ENCODE measurements at regions not wholly inside any gene's neighbourhood (a gene's known extent, or its start where the extent isn't known, plus 50 kb on each side); places are given as distances from the start of the nearest gene placed in this dataset.

DNA sequence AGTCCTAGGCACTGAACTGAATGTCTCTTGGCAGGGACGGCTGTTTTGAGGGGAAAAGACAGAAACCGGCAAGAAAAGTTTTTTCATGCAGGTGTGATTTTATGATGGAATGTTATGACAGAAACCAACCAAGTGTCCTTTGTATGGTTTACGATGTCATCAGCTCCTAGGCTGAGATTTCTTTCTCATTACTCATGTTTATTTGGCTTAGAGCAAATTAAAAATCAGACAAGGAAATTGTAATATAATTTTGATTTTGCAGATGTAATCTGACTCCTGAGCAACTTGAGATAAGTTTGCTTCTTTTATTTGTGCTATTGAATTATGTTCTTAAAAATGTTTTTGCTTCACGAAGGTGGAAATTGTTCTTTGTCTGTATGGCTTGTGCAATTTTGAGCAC is 58.8 kb upstream of the MAP3K7 start:
- Histone ChIP-seq H3K4me1 (ENCODE audit: insufficient read depth, low read length) (no peaks in the 10 kb centered on the region), H3K36me3 (ENCODE audit: insufficient read depth, low read depth, low read length) (no peaks in the 10 kb centered on the region), H3K9ac (ENCODE audit: low read depth, low read length) (no peak overlapping the region), H3K9me3 (ENCODE audit: insufficient read depth, low read depth, low read length) (no peaks in the 10 kb centered on the region), H3K27ac (ENCODE audit: low read length) (no peak overlapping the region), H3K27me3 (ENCODE audit: insufficient read depth, low read length) (no peaks in the 10 kb centered on the region), H3K4me3 (ENCODE audit: low read length) (no peak overlapping the region)

DNA sequence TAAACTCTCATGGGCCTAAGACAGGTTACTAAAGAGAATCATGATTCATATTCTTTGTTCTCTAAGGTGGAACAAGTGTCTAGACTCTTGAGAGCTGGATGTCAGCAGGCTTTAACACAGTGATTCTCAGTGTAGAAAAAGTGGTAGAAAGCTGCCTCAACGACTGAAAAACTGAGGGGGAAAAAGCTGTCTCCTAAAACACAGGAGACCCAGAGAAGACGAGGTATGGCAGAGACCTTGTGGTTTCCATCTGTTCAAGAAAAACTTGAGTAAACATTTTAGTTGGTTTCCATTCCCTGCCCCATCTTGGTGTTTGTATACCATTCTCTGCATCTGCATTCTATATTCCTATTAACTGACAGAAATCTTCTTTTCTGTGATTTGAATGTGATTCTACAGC is 57.6 kb upstream of the MAP3K7 start:
- Histone ChIP-seq H3K4me3 (ENCODE audit: low read length) (no peak overlapping the region), H3K9ac (ENCODE audit: low read depth, low read length) (no peak overlapping the region), H3K27me3 (ENCODE audit: insufficient read depth, low read length) (no peaks in the 10 kb centered on the region), H3K9me3 (ENCODE audit: insufficient read depth, low read depth, low read length) (no peaks in the 10 kb centered on the region), H3K36me3 (ENCODE audit: insufficient read depth, low read depth, low read length) (no peaks in the 10 kb centered on the region), H3K27ac (ENCODE audit: low read length) (no peak overlapping the region), H3K4me1 (ENCODE audit: insufficient read depth, low read length) (no peaks in the 10 kb centered on the region)

DNA sequence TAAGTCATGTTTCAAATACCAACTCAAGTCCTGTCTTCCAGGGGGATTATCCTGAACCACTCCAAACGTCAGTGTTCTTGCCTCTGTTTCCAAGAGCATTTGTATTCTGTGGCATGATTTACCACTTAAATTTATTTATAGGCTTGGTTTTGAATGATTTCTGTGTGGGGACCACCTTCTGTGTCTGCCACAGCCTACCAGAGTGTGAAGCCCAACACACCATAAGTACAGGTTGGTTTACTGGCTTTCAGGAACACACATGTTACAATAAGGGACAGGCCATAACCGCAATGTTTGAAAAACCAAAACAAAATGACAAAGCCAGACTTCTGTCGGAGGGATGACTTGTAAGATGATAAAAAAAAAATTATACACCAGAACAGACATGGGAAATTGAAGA is 56.5 kb upstream of the MAP3K7 start:
- H3K27me3 ChIP-seq (ENCODE audit: insufficient read depth, low read length) = no peaks in the 10 kb centered on the region
- H3K4me3 ChIP-seq (ENCODE audit: low read length) = no peak overlapping the region
- H3K9me3 ChIP-seq (ENCODE audit: insufficient read depth, low read depth, low read length) = no peaks in the 10 kb centered on the region
- H3K27ac ChIP-seq (ENCODE audit: low read length) = no peak overlapping the region
- H3K9ac ChIP-seq (ENCODE audit: low read depth, low read length) = no peak overlapping the region
- H3K4me1 ChIP-seq (ENCODE audit: insufficient read depth, low read length) = no peaks in the 10 kb centered on the region
- no peaks in the 10 kb centered on the region for H3K36me3 ChIP-seq (ENCODE audit: insufficient read depth, low read depth, low read length)

DNA sequence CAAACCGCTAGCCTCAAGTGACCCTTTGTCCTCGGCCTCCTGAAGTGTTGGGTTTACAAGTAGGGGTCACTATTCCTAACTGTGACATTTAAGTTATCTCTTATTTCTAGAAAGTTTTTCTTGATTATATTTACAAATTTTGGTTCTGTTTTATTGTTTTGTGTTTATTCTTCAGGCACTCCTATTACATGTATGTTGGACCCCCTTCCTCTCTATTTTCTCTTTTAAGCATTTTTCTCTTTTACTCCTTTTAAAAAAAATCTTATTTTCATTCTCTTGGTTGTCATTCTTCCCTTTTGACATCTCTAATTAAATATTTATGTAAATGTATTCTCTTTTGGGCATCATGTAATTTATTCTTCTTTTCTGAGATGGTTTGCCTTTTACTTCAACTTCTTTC is 50.4 kb upstream of the MAP3K7 start:
- Histone ChIP-seq H3K4me1 (ENCODE audit: insufficient read depth, low read length) (no peaks in the 10 kb centered on the region), H3K9ac (ENCODE audit: low read depth, low read length) (no peak overlapping the region), H3K36me3 (ENCODE audit: insufficient read depth, low read depth, low read length) (no peaks in the 10 kb centered on the region), H3K27me3 (ENCODE audit: insufficient read depth, low read length) (no peaks in the 10 kb centered on the region), H3K27ac (ENCODE audit: low read length) (no peak overlapping the region), H3K9me3 (ENCODE audit: insufficient read depth, low read depth, low read length) (peaks cover 8% of the 10 kb centered on the region), H3K4me3 (ENCODE audit: low read length) (no peak overlapping the region)
